HG03460 (cell line): ENCODE measurements at regions not wholly inside any gene's neighbourhood (a gene's known extent, or its start where the extent isn't known, plus 50 kb on each side); places are given as distances from the start of the nearest gene placed in this dataset.
A peak's percentile ranks its signal among the peaks of the same experiment; 100 is the strongest.
"Not testable (repeated sequence)": the region's sequence is repeated elsewhere in the genome, so short reads cannot be mapped to it uniquely, and the experiment has no call there.

Experiments used
- ATAC-seq: cut with Tn5 transposase; IDR thresholded peaks from one replicate; pipeline ENCODE4 v1.9.1; 2021; ENCODE audit not compliant: unreplicated experiment

- ATAC-seq: no peak
Observed at GRCh38 chr7:125065546-125065945, 135.9 kb upstream of the POT1 start.

- no peak for ATAC-seq
Observed at GRCh38 chr7:125065001-125065400, 135.4 kb upstream of the POT1 start.

- peak; percentile 79 for ATAC-seq
Observed at GRCh38 chr7:125061776-125062397, 132.3 kb upstream of the POT1 start.

- ATAC-seq: not testable (repeated sequence)
Observed at GRCh38 chr7:125061083-125061745, 131.6 kb upstream of the POT1 start.

GRCh38 chr7:125059861-125060456 lies 130.3 kb upstream of the POT1 start:
- no peak for ATAC-seq

- ATAC-seq: no peak
Observed at GRCh38 chr7:125057963-125058362, 128.3 kb upstream of the POT1 start.

GRCh38 chr7:125055376-125055775 lies 125.8 kb upstream of the POT1 start:
- ATAC-seq: no peak

- ATAC-seq: no peak
Observed at GRCh38 chr7:125046767-125047166, 117.1 kb upstream of the POT1 start.

GRCh38 chr7:125033506-125033905 lies 103.9 kb upstream of the POT1 start:
- no peak for ATAC-seq

- ATAC-seq: no peak
Observed at GRCh38 chr7:125032943-125033342, 103.3 kb upstream of the POT1 start.

GRCh38 chr7:125030756-125031387 lies 101.2 kb upstream of the POT1 start:
- ATAC-seq: no peak

GRCh38 chr7:125025620-125026019 lies 96.0 kb upstream of the POT1 start:
- ATAC-seq: no peak

GRCh38 chr7:125020801-125021200 lies 91.2 kb upstream of the POT1 start:
- ATAC-seq: no peak

- no peak for ATAC-seq
Observed at GRCh38 chr7:125010540-125010939, 80.9 kb upstream of the POT1 start.

GRCh38 chr7:124996778-124997177 lies 67.2 kb upstream of the POT1 start:
- peak; percentile 73 for ATAC-seq

- no peak for ATAC-seq
Observed at GRCh38 chr7:124992851-124993562, 63.4 kb upstream of the POT1 start.

GRCh38 chr7:124989911-124990310 lies 60.3 kb upstream of the POT1 start:
- ATAC-seq: no peak
